ENCODE measurements at regions not wholly inside any gene's neighbourhood (a gene's known extent, or its start where the extent isn't known, plus 50 kb on each side); places are given as distances from the start of the nearest gene placed in this dataset.
"Not testable (repeated sequence)": the region's sequence is repeated elsewhere in the genome, so short reads cannot be mapped to it uniquely, and the experiment has no call there.

DNA sequence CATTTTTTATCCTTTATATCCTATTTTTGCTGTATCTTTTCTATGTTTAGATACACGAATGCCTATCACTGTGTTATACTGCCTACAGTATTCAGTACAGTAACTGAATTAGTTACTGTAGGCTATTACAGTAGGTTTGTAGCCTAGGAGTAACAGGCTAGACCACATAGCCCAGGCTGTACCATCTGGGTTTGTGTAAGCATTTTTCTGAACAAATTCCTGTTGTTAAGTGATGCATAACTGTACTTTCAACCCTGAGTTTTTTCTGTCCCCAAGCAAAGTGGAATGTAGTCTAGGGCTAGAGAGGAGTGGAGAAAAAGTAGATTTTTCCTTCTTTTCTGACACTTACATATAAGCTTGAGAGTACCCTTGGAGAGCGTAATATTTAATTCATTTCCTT is 282.1 kb downstream of the HS3ST3B1 start:
- Histone ChIP-seq H3K36me3 (ENCODE audit: low read depth) (no peaks in the 10 kb centered on the region), H3K9me3 (ENCODE audit: severe bottlenecking) (no peaks in the 10 kb centered on the region), H3K4me3 (ENCODE audit: severe bottlenecking) (no peak overlapping the region), H3K27ac (ENCODE audit: poor library complexity, severe bottlenecking) (no peak overlapping the region), H3K27me3 (ENCODE audit: insufficient read depth, poor library complexity, severe bottlenecking) (no peaks in the 10 kb centered on the region), H3K4me1 (ENCODE audit: insufficient read depth, poor library complexity, severe bottlenecking) (no peaks in the 10 kb centered on the region)
- TF ChIP-seq, protein P1, sequence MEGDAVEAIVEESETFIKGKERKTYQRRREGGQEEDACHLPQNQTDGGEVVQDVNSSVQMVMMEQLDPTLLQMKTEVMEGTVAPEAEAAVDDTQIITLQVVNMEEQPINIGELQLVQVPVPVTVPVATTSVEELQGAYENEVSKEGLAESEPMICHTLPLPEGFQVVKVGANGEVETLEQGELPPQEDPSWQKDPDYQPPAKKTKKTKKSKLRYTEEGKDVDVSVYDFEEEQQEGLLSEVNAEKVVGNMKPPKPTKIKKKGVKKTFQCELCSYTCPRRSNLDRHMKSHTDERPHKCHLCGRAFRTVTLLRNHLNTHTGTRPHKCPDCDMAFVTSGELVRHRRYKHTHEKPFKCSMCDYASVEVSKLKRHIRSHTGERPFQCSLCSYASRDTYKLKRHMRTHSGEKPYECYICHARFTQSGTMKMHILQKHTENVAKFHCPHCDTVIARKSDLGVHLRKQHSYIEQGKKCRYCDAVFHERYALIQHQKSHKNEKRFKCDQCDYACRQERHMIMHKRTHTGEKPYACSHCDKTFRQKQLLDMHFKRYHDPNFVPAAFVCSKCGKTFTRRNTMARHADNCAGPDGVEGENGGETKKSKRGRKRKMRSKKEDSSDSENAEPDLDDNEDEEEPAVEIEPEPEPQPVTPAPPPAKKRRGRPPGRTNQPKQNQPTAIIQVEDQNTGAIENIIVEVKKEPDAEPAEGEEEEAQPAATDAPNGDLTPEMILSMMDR (IDR thresholded peaks at IDR 0.05; ENCODE audit: poor library complexity, severe bottlenecking) = no peak
- ATAC-seq (ENCODE audit: low read depth) (no peak), DNase-seq (ENCODE audit: low spot score) (no peak)

DNA sequence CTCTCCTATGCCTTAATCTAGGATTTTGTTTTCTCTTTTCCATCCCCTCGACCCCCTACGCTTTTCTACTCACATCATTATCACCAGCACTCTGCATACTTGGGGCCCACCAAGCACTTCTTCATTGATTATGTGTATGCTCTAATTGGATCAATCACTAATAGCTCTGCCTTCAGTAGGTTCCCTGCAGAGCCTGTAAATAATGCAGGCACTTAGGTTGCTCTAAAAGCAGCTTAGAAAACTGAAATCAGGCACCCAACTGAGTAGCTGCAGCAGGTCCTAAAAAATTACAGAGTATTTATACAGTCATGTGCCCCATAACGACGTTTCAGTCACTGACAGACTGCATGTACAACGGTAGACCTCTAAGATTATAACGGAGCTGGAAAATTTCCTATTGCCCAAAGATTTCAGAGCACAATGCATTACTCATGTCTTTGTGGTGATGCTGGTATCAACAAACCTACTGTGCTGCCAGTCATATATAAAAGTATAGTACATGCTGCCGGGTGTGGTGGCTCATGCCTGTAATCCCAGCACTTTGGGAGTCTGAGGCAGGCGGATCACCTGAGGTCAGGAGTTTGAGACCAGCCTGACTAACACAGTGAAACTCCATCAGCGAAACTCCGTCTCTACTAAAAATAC is 280.4 kb downstream of the HS3ST3B1 start:
- H3K4me1 ChIP-seq (ENCODE audit: insufficient read depth, poor library complexity, severe bottlenecking) = no peaks in the 10 kb centered on the region
- H3K9me3 ChIP-seq (ENCODE audit: severe bottlenecking) = no peaks in the 10 kb centered on the region
- ATAC-seq (ENCODE audit: low read depth) (no peak), DNase-seq (ENCODE audit: low spot score) (no peak)
- TF ChIP-seq, protein P1 (IDR thresholded peaks at IDR 0.05; ENCODE audit: poor library complexity, severe bottlenecking) = no peak
- no peaks in the 10 kb centered on the region for H3K27me3 ChIP-seq (ENCODE audit: insufficient read depth, poor library complexity, severe bottlenecking)
- no peak overlapping the region for H3K4me3 ChIP-seq (ENCODE audit: severe bottlenecking)
- H3K27ac ChIP-seq (ENCODE audit: poor library complexity, severe bottlenecking) = no peak overlapping the region
- no peaks in the 10 kb centered on the region for H3K36me3 ChIP-seq (ENCODE audit: low read depth)

DNA sequence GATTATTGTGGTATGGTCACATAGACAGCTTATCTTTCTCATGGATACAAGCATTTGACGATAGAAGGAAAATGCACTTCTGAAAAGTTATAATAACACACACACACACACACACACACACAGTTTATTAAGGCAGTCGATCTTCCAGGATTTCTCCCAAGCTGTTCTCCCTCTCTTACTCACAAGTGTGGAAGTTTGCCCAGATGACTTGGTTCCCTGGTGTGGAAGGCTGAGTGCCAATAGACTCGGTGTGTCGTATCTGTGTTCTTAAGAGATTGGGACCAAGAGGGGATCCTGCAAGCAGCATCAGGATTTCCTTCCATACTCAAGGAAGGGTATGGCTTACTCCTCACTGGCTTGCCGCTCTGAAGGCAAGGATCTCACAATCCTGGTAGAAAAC is 279.6 kb downstream of the HS3ST3B1 start:
- Histone ChIP-seq H3K36me3 (ENCODE audit: low read depth) (no peaks in the 10 kb centered on the region), H3K27me3 (ENCODE audit: insufficient read depth, poor library complexity, severe bottlenecking) (peaks cover 5% of the 10 kb centered on the region), H3K9me3 (ENCODE audit: severe bottlenecking) (no peaks in the 10 kb centered on the region), H3K4me3 (ENCODE audit: severe bottlenecking) (no peak overlapping the region), H3K27ac (ENCODE audit: poor library complexity, severe bottlenecking) (no peak overlapping the region), H3K4me1 (ENCODE audit: insufficient read depth, poor library complexity, severe bottlenecking) (no peaks in the 10 kb centered on the region)
- TF ChIP-seq, protein P1 (IDR thresholded peaks at IDR 0.05; ENCODE audit: poor library complexity, severe bottlenecking) = no peak
- ATAC-seq (ENCODE audit: low read depth) (no peak), DNase-seq (ENCODE audit: low spot score) (no peak)

DNA sequence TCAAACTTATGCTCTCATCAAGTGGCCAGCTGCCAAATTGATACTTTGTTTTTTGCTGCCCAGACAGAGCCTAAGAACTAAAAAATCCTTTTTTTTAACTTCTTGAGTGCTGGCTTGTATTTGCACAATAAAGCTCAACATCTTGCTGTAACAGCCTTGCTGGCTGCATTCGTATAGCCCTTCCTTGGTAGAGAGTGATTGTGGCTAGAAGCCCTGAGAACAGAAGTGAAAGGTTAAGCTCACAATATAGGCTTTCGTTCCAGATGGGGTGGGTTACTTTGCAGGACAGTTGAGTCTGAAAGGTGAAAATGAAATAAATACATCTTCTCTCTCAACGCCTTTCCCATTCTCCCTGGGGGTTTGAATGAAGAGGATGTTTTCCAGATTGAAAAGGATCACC is 278.8 kb downstream of the HS3ST3B1 start:
- TF ChIP-seq, protein P1 (IDR thresholded peaks at IDR 0.05; ENCODE audit: poor library complexity, severe bottlenecking) = no peak
- H3K4me1 ChIP-seq (ENCODE audit: insufficient read depth, poor library complexity, severe bottlenecking) = no peaks in the 10 kb centered on the region
- no peak for ATAC-seq (ENCODE audit: low read depth)

DNA sequence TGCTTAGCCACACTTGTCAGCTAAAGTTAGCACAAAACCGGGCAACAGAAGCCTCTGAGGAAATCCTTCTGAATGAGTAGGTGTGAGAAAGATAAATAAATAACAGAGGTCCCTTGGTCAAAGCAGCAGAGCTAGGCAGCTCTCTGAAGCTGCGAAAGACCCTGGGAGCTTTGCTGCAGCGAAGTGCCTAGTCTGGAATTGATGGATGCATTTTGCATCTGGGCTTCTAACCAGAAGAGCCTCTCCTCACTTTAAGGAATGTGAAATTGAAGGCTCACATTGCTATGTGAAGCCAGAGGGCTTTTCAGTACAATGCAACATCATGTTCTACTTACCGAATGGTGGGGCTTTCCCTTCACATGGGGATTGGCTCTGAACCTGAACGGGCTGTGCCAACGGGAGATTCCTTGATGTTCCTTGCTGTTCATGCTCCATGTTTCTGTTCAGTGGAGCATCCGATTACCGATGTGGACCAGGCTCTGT is 274.6 kb downstream of the HS3ST3B1 start:
- TF ChIP-seq, protein P1 (IDR thresholded peaks at IDR 0.05; ENCODE audit: poor library complexity, severe bottlenecking) = no peak
- Histone ChIP-seq H3K4me3 (ENCODE audit: severe bottlenecking) (no peak overlapping the region), H3K9me3 (ENCODE audit: severe bottlenecking) (no peaks in the 10 kb centered on the region), H3K27ac (ENCODE audit: poor library complexity, severe bottlenecking) (no peak overlapping the region), H3K27me3 (ENCODE audit: insufficient read depth, poor library complexity, severe bottlenecking) (peaks cover 5% of the 10 kb centered on the region), H3K36me3 (ENCODE audit: low read depth) (no peaks in the 10 kb centered on the region), H3K4me1 (ENCODE audit: insufficient read depth, poor library complexity, severe bottlenecking) (no peaks in the 10 kb centered on the region)
- DNase-seq (ENCODE audit: low spot score) (no peak), ATAC-seq (ENCODE audit: low read depth) (no peak)

More for the DNA sequence above, 278.8 kb downstream of the HS3ST3B1 start:
- no peaks in the 10 kb centered on the region for H3K9me3 ChIP-seq (ENCODE audit: severe bottlenecking)
- H3K27ac ChIP-seq (ENCODE audit: poor library complexity, severe bottlenecking) = no peak overlapping the region
- H3K36me3 ChIP-seq (ENCODE audit: low read depth) = no peaks in the 10 kb centered on the region
- H3K27me3 ChIP-seq (ENCODE audit: insufficient read depth, poor library complexity, severe bottlenecking) = peaks cover 5% of the 10 kb centered on the region
- DNase-seq (ENCODE audit: low spot score) = no peak
- no peak overlapping the region for H3K4me3 ChIP-seq (ENCODE audit: severe bottlenecking)

DNA sequence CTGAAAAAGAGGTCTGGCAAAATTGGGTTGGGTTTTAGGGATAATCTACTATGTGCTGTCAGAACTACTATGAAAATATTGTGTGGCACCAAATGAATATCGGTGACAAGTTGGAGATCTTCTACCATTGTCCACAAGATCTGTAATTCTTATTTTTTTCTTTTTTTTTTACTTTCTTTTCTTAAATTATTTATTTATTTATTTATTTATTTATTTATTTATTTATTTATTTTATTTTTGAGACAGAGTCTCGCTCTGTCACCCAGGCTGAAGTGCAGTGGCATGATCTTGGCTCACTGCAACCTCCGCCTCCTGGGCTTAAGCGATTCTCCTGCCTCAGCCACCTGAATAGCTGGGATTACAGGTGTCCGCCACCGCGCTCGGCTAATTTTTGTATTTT is 259.4 kb downstream of the HS3ST3B1 start:
- DNase-seq (ENCODE audit: low spot score); H3K36me3 ChIP-seq (ENCODE audit: low read depth); H3K9me3 ChIP-seq (ENCODE audit: severe bottlenecking); H3K27me3 ChIP-seq (ENCODE audit: insufficient read depth, poor library complexity, severe bottlenecking); ATAC-seq (ENCODE audit: low read depth); H3K4me1 ChIP-seq (ENCODE audit: insufficient read depth, poor library complexity, severe bottlenecking); H3K27ac ChIP-seq (ENCODE audit: poor library complexity, severe bottlenecking); H3K4me3 ChIP-seq (ENCODE audit: severe bottlenecking): not testable (repeated sequence)

Data from RWPE2 (cell line).